GM18511 (cell line): ENCODE measurements at regions not wholly inside any gene's neighbourhood (a gene's known extent, or its start where the extent isn't known, plus 50 kb on each side); places are given as distances from the start of the nearest gene placed in this dataset.

Experiments
- ATAC-seq: cut with Tn5 transposase; IDR thresholded peaks from one replicate; pipeline ENCODE4 v1.9.1; 2021; ENCODE audit warnings: mild to moderate bottlenecking, moderate library complexity; ENCODE audit not compliant: unreplicated experiment

DNA sequence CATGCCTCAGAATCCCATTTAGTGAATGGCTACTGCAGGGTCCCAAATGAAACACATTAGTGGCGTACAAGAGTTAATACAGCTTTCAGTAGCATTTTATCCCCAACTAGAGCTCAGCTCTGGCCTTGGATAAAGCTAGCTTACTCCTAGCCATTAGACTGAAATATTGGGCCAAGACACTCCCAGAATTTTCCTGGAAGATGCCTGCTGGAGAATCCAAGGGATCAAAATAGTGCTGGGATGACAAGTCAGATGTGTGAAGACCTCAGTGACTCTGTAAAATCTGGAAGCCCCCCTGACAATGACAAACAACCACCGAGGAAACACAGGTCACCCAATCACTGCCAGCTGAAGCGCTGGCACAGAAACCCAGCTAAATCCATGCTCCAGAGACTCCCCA is 303.1 kb upstream of the SORL1-AS1 start:
- no peak for ATAC-seq

DNA sequence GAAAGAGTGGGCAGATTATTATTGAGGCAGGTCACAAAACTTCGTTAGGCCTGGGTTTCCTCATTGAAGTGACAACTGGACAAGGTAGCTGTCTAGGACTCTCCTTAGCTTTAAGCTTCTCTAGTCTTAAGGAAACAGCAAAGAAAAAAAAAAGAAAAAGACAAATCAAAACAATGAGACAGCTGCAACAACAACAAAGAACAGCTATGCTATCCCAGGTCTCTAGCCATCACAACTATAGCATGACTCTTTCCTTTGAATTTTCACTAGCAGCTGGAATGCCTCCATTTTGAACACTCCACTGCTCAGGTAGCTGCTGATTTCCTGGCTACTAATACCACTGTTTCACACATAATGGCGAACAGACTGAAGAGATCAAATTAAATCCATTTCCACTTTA is 302.4 kb upstream of the SORL1-AS1 start:
- no peak for ATAC-seq

DNA sequence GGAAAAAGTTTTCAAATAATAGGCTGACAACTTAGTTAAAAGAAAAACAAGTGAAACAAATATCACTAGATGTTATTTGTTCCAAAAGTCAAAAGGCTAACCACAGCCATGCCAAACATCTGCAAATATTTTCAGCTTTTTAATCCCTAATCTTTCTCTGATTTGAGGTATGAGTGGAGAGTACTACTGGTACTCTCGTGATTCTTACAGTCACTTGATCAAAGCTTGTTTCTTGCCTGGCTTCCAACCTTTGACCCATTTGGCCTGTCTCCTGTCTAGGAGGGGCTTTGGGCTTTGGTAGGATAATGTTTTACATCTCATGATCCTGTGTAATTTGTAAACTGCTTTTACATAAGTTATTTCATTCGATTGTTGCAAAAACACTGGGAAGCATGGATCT is 301.8 kb upstream of the SORL1-AS1 start:
- no peak for ATAC-seq

DNA sequence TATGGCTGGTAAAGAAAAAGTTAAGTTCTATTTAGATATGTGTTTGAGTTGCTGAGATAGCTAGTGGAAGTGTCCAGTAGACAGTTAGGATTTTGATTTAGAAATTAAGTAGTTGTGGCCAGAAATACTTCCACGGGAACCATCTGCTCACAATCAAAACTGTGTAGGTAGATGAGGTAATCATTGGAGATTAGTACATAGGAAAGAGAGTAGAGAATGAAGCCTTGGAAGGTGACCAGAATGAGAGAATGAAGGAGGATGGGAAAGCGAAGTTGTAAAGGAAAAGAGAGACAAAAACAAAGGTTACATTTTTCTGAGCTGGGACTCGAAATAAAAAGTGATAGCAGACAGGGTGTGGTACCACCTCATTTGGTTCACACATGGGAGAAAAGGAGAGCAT is 296.9 kb upstream of the SORL1-AS1 start:
- ATAC-seq, result no peak

DNA sequence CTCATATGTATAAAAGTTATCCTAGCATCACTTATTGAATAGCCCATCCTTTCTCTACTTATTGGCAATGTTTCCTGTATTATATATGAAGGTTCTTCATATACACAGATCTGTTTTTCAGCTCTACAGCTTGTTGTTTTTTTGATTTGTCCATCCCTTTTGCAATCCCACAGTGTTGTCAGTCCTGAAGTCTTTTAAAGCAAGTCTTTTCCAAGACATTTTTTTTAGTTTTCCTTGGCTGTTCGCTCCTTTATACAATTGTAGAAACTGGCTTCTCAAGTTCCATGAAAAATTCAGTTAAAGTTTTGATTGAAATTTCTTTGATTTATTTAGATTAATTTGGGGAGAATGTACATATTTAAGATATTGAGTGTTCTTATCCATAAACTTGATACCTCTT is 295.3 kb upstream of the SORL1-AS1 start:
- no peak for ATAC-seq

DNA sequence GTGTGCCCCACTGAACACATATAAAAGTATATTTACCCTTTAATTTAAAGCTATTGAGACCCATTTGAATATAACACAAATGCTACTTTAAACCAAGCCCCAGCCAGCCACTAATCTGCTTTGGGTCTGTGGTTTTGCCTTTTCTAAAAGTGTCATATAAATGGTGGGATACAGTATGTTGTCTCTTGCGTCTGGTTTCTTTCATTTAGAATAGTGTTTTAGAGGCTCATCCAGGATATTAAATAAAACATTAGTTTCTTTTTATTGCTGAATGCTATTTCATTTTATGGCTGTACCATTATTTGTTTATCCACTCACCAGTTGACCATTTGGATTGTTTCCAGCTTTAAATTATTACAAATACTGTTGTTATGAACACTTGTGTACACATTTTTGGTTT is 290.5 kb upstream of the SORL1-AS1 start:
- no peak for ATAC-seq

DNA sequence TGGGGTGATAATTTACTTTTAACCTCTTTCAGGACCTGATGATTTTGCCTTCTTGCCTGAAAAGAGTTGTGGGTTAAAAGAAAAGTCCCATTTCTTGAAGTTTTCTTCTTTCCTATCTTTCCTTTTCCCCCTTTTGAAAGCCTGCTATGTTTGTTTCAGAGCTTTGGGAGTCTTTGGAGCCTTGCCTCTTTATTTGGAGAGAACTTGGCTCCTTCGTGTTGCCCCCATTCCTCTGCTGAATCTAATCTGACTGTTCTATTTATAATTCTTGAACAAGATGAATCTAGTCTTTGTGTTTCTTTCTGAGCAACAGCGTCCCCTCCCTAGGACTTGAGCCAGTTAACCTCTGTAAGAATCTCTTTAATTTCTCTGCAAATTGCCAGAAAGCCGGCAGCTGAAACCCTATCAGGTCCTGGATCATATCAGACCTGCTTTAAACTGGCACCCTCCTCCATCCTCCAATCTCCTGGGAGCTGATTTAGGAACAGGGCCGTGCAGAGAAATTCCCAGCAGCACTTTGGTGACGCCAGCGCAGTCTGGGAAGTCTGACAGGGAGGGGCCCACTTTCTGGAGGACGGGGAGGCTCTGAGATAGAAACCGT is 289.1 kb upstream of the SORL1-AS1 start:
- ATAC-seq, result no peak

DNA sequence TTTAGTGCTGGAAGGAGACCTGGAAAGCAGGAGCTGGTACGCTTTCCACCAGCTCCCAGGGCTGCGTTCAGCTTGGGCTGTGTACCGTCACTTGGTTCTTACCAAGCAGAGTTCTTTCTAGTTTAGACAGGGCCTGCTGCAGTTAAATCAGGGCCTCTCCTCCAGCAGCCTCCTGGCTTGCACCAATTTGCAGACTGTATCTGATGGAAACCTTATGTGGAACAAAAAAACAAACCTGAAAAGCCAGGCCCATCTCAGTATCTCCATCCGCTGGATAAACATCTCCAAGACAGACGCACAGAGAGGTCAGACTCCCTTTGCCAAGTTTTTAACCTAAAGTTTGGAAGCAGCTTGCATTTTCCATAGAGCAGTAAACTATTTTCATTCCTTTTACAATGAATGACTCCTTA is 288.6 kb upstream of the SORL1-AS1 start:
- ATAC-seq, result no peak

DNA sequence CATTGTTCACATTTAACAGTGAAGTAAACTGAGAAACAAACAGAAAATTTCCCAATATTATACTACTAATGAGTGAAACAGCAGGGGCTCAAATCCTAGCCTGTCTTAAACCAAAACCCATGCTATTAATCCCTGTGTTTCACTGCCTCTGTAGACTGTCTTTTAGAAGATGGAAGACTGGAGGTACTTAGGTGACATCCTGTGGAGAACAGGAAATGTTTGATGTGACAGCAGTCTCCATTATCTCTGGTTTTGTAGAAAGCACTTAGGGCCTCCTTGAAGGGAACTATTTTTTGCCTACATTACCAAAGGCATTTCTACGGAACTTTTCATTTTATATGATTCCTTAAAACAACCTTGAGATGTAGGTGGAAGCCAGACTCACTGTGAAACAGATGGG is 288.1 kb upstream of the SORL1-AS1 start:
- no peak for ATAC-seq

DNA sequence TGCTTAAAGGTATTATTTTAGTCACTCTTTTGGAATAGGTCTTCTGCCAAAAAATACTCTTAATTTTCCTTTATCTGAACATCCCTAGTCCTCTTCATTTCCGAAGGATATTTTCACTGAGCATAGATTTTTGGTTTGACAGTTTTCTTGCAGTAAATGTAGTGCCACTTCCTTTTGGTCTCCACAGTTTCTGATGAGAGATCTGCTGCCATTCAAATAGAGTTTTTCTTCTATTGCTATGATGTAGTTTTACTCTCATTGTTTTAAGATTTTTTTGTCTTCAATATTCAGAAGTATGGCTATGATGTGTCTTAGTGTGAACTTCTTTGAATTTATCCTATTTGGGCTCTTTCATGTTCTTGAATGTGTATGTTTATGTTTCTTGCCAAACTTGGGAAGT is 281.1 kb upstream of the SORL1-AS1 start:
- ATAC-seq, result no peak

DNA sequence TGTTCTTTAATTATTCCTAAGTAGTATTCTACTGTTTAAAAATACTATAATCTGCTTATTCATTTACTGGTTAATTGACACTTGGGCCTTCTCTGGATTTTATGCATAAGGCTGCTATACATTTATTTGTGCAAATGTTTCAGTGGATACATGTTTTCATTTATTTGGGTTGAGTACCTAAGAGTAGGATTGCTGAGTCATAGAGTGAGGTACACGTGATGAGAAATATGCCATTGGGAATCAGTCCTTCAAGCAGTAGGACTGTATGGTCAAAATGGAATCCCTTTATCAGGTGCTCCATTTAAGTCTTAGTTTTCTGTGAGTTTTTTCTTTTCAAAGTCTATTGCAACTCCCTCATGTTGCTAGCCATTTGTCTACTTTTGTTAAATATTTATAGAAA is 275.2 kb upstream of the SORL1-AS1 start:
- ATAC-seq, result no peak

DNA sequence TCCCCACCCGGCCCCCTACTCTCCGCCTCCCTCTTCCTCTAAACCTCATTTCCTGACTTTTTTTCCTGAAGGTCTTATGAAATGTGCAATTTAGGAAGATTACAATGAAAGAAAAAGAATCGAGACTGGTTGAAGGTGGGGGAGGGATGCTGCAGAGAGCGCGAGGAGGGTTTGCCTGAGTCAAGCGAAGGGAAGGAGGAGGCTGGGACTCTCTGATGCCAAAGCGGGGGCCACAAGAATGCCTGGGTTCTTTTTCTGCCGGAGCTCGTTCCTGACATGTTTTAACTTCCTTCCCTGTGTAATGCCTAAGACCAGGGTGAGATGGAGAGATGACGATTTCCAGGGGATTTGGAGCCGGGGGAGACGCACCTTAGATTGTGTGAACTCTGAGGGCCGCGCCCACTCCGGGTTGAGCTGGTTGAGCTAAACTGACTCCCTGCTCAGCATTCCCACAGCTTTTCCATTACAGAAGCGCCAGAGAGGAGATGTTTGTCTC is 270.5 kb upstream of the SORL1-AS1 start:
- ATAC-seq, result no peak

DNA sequence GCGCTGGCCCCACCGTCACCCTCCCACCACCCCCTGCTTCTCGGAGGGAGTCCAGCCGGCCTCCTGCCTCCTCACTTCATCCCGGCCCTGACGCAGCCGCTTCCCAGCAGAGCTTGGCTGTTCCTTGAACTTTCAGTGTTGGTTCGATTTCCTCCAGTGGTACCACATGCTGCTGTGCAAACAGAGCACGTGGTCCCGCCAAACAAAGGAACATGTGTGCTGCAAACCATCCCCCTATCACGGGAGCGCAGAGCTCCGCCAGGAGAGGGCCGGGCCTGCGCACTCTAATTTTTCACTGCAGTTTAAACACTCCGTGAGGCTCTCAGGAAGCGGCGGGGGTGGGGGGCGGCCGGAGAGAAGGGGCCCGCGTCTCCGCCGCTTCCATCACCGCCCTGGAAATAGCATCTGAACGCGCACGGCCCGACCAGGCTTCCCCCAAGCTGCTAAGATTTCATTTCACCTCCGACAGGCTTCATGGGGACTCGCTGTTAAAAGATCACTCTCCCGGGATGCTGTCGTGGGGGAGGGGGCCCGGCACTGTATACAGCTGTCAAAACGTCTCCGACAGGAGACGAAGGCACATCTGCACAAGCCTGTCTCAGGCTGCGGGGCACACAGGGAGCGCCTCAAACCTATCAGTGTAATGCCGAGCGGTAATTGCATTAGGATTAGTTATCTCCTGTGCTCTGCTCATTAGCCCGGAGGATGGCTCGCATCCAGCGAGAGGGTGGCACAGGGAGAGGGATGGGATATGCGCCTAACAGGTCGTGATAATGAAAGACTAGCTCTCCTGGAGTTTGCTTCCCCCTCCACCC is 269.9 kb upstream of the SORL1-AS1 start:
- ATAC-seq, result no peak

DNA sequence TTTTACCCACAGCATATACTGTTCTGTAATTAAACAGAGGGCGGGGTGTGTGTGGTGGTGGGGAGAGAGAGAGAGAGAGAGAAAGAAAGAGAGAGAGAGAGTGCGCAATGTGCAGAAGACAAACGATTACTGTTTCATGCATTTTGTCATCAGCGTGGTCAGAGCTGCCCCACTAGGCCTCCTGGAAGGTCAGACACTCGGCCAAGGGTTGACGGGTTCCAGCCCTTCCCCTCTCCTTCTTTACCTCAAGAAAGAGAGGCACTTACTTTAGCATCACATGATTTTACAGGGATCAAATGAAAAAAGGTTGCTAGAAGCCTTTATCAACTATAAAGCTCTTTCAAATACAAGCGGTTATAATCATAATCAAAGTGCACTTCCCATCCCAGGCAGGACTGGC is 269.2 kb upstream of the SORL1-AS1 start:
- no peak for ATAC-seq

DNA sequence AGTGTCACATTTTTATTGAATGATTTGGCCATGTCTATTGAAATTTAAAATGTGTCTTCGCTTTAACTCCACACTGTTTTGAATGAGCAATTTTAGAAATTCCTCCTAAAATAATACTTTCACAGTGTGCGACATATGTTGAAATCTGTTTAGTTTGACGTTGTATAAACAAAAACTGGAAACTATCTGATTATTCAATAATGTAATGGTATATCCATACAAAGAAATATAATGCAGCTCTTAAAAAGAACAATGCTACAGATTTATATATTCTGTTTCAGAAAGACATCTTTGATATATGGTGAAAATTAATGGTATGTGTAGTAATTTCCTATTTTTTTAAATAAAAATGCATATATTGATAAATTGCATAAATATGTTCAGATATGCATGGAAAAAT is 268.7 kb upstream of the SORL1-AS1 start:
- ATAC-seq, result no peak

DNA sequence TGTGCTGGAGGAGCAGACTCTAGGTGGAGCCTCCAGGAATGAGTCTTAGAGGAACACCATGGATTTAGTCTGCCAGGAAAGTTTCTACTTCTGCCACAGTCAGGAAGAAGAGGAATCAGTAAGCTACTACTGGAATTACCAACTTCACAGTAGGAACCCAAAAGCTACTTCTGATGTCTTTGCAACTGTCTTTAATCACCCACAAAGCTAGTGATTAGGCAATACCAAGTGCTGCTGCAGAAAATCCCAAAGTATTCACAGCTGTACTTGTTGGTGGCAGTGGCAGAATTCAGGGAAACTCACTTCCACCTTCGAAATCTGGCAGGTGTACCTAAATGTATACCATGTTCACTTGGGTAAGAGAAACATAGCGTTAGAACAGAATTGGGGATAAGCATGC is 264.5 kb upstream of the SORL1-AS1 start:
- no peak for ATAC-seq

DNA sequence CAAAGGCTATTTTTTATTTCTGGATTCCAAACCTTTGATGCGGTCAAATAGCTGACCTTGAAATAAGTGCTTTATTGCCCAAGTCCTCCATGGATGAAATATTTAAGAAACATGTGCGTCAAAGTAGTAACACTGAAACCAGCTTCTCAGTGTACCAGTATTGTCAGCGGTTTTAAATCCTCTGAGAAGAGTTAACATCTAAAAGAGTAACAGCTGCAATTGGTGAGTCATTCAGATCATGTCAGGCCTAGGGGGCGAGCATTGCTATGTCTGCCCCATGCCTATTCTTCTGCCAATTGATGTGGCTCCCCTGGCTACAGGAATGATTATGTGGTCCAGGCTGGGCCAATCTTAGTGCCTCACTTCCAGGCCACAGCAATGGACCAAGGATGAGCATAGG is 263.3 kb upstream of the SORL1-AS1 start:
- no peak for ATAC-seq

DNA sequence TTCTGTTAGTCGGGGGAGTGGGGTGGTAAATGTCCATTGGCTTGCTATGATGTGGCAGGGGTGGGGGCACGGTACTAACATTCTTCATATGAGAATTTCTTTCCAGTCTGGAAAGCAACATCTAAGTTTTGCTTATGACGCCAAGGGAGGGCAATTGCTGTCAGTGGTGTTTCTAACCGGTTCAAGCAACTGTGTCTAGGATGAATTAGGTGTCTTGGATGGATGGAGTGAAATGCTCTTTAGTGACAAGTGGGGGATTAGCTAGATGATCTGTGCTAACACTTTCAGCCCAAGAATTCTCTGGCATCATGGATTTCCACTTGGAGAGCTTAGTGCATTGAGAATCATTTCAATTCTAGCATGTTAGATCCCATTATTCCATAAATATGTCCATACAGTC is 262.6 kb upstream of the SORL1-AS1 start:
- no peak for ATAC-seq

DNA sequence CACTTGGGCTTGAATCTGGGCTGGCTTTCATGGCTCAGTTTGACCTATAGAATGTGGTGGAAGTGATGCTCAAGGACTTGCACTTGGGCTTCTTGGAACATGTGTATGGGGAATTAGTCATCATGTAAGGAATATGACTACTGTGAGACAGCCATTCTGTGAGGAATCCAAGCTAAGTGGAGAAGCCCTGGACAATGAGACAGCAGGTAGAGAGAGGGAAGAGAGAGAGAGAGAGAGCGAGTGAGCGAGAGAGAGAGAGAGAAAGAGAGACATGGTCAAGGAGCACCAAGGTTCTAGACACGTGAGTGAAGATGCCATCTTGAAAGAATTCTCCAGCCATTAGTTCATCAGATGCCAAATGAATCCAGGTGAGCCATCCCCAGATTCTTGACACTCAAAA is 261.6 kb upstream of the SORL1-AS1 start:
- ATAC-seq, result no peak

DNA sequence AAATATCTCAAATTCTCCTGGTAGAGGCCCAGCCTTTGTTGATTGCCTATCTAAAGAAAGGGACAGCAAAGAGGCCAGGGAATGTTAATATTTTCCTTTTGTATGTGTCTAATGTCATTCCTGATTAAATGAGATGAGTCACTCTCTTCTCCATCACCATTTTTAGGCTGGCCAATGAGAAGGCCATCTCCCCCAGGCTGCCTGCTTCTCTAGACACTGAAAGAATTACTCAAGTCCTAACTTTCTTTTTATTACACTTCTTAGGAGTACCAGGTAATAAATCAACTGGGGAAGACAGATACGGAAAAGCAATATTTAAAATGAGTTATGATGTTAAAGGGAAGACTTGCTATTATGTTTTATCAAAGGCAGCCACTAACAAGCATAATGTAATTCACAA is 259.2 kb upstream of the SORL1-AS1 start:
- no peak for ATAC-seq

DNA sequence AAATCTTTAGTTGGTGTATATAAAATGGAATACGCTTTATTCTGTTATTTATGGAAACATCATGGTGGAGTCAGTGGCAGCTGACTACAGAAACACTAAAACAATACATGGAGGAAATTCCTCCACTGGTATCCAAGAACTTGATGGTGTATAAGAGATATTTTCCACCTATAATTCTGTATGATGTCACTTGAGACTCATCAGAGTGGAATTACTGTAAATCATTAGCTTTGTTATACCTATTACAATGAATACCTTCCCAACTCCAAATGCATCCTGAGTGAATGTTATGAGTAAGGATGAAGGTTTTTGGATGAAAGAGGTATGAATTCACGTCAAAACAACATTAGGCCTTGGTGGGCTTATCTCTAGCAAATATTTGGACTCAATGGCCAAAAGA is 258.5 kb upstream of the SORL1-AS1 start:
- no peak for ATAC-seq

DNA sequence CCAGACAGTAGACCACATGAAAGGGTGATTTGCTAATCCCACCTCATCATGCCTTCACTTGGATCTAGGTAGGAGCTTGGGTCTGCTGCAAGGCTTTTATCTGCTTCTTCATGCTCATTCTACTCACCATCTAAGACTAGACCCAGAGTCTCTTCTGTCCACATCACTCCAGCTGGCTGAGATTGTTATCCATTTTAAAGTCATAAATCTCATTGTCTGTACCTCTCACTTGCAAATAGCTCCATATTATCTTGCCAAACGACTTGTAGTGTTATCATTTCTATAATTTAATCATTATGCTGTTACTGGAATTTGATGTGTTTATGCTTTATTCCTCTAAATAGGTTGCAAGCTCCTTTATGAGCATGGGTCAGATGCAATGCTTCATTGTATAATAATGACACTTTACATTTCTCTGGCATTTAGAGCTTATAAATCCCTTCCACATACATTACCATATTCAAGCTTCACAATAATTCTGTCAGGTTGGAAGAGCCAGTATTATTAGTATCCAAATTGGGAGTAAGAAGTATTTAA is 254.2 kb upstream of the SORL1-AS1 start:
- no peak for ATAC-seq
